VCaP (cell line): ENCODE measurements at regions not wholly inside any gene's neighbourhood (a gene's known extent, or its start where the extent isn't known, plus 50 kb on each side); places are given as distances from the start of the nearest gene placed in this dataset.

ENCODE experiments used
- H3K27ac ChIP-seq: fragments of 450-650 bp; 2 replicates; pipeline ENCODE4 v1.5.1; 2017
- TF ChIP-seq, protein P1 (sequence below): fragments of 450-650 bp; conservative IDR thresholded peaks from 2 replicates; pipeline ENCODE4 v1.5.1; 2017; ENCODE audit warnings: mild to moderate bottlenecking, moderate library complexity

DNA sequence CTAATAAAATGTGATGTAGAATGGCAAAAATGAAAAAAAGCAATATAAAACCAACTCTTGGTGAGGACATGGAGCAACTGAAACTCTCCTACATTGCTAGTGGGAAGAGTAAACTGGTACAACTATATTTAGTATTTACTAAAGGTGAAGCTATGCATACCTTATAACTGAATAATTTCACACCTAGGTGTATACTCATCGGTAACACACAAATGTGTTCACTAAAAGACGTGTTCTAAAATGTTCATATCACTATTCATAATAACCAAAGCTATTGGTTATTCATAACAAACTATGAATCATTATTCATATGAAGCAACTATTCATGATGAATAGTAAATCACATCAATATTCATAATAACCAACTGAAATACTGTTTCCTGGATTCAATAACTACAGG lies 1030.3 kb downstream of the ROBO2 start:
- TF ChIP-seq, protein P1, sequence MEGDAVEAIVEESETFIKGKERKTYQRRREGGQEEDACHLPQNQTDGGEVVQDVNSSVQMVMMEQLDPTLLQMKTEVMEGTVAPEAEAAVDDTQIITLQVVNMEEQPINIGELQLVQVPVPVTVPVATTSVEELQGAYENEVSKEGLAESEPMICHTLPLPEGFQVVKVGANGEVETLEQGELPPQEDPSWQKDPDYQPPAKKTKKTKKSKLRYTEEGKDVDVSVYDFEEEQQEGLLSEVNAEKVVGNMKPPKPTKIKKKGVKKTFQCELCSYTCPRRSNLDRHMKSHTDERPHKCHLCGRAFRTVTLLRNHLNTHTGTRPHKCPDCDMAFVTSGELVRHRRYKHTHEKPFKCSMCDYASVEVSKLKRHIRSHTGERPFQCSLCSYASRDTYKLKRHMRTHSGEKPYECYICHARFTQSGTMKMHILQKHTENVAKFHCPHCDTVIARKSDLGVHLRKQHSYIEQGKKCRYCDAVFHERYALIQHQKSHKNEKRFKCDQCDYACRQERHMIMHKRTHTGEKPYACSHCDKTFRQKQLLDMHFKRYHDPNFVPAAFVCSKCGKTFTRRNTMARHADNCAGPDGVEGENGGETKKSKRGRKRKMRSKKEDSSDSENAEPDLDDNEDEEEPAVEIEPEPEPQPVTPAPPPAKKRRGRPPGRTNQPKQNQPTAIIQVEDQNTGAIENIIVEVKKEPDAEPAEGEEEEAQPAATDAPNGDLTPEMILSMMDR = no peak
- H3K27ac ChIP-seq = no peak overlapping the region

DNA sequence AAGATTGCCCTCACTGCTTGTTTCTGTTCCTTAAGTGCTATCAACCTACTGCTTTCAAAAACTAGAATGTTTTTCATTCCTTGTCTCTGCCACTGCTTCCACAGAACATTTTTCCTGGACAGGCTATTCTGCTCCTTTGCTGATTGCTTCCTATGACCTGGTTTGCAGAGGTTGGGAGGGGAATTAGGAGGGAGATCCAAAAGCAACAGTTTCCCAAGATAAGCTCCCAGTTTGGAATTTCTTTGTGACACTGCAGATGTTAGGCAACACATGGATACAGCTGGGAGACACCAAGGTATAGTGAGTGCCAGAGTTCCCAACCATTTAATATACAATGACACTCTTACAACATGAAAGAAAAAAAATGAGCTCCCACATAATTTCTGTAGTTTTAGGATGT lies 1036.5 kb downstream of the ROBO2 start:
- no peak overlapping the region for H3K27ac ChIP-seq
- TF ChIP-seq, protein P1 = no peak

DNA sequence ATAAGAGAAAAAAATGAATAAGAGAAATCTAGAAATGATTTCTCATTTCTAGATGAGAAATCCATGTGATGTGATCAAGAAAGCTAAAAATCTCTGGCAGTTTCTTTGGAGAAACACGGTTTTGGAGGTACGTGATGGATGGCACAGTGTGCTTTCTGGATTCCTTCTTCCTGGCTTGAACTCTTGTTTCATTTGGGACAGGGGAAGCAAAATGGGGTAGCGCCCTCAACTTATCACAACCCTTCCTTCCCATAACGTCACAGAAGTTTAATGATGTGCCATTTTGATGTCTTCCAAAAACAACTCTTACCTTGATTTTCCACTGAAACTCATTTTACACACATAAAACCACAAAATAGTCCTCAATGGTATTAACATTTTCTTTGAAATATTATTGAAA lies 1037.3 kb downstream of the ROBO2 start:
- no peak overlapping the region for H3K27ac ChIP-seq
- TF ChIP-seq, protein P1 = no peak

DNA sequence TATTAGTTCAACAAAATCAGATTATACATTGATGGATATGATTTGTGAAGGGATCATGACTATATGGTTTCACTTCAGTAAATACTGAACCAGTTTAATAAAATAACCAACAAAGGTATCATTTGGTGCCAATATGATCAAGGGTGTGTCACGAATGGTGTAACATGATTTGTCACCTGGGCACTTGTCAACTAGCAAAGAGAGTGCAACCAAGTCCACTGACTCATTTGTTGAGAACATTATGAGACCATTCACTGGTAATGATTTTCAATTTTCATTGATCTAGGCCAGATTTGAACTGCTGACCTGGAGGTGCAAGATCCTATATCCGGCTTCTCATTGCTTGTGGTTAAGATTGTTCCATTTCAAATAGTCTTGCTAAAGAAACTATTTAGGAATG lies 1037.9 kb downstream of the ROBO2 start:
- no peak overlapping the region for H3K27ac ChIP-seq

DNA sequence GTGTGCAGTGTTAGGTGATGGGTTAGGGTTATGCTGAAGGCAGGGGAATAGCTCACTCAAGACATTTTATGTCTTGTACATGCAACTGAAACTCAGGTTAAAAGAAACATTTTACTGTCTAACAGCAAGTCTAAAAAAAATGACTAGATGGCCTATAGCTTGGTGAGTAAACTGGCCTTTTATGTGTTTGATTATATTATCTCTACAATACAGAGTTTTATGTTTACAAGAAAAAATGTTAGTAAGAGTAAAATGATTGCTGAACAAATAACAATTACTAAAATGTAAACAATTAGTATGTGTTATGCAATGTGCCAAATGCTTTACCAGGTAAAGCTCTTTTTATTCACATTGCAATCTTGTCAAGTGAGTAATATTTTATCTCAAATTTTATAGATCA lies 1039.6 kb downstream of the ROBO2 start:
- TF ChIP-seq, protein P1 = no peak
- no peak overlapping the region for H3K27ac ChIP-seq

More for the DNA sequence above, 1037.9 kb downstream of the ROBO2 start:
- TF ChIP-seq, protein P1 = no peak

DNA sequence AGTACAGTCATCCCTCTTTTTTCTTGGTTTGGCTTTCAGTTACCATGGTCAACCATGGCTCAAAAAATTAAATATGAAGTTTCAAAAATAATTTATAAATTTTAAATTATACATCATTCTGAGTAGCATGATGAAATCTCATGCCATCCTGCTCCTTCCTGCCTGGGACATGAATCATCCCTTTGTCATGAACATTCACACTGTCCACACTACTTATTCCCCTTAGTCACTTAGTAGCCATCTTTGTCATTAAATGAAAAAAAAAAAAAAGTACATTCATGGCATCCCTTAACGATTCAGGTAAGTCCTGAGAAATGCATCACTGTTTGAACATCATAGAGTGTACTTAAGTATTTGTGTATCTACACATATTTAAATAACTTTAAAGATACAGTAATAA lies 1046.3 kb downstream of the ROBO2 start:
- TF ChIP-seq, protein P1 = no peak
- no peak overlapping the region for H3K27ac ChIP-seq

DNA sequence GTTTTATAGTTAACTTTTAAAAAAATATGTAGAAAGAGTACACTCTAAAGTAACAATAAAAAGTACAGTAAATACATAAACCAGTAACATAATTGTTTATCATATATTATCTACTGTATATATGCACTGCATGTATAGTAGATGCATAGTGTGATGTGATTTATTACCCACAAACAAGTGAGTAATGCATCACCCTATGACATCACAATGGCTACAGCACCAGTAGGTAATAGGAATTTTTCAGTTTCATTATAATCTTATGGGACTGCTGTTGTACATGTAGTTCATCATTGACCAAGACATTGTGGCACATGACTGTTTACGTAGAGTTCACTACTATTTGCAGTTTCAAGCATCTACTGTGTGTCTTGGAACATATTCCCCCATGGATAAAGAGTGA lies 1047.2 kb downstream of the ROBO2 start:
- TF ChIP-seq, protein P1 = no peak
- no peak overlapping the region for H3K27ac ChIP-seq

DNA sequence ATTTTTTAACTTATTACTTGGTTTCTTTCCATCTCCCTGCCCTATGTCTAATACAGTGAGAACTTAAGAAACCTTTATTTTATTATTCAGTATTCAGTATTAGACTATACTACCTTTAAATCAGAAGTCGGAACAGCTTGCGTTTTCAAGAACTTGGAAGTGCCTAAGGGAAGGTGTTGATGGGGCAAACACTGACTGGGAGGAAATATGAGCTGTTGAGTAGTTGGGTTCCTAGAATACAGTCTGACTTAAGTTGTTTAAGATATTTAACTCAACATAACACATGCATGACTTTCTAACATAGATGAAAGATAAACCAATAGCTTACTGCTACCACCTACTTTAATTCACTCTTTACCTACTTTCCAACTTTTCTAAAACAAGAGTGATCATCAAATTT lies 1048.1 kb downstream of the ROBO2 start:
- TF ChIP-seq, protein P1 = no peak

More for the DNA sequence above, 1048.1 kb downstream of the ROBO2 start:
- no peak overlapping the region for H3K27ac ChIP-seq
